Fibroblast of pulmonary artery (primary cell): ENCODE measurements at regions not wholly inside any gene's neighbourhood (a gene's known extent, or its start where the extent isn't known, plus 50 kb on each side); places are given as distances from the start of the nearest gene placed in this dataset.

Experiments
- DNase-seq: peaks from one replicate; pipeline ENCODE4 v3.0.0-alpha.2; 2010; ENCODE audit warnings: low read depth
- H3K4me3 ChIP-seq: replicated peaks from 2 replicates; pipeline ENCODE4 v1.5.1; 2011; ENCODE audit warnings: low read depth, mild to moderate bottlenecking, control low read depth, low read length, moderate library complexity
- CTCF ChIP-seq: IDR thresholded peaks from 2 replicates; pipeline ENCODE4 v1.5.1; 2011; ENCODE audit warnings: mild to moderate bottlenecking, control low read depth, low read length, inconsistent platforms; ENCODE audit errors: missing control alignments

- H3K4me3 ChIP-seq: no peak overlapping the region
- peak; percentile 36 for DNase-seq
- no peak for TF ChIP-seq CTCF
Measured at GRCh38 chr2:176518823-176519222, 249.6 kb downstream of the MTX2 start.

DNA sequence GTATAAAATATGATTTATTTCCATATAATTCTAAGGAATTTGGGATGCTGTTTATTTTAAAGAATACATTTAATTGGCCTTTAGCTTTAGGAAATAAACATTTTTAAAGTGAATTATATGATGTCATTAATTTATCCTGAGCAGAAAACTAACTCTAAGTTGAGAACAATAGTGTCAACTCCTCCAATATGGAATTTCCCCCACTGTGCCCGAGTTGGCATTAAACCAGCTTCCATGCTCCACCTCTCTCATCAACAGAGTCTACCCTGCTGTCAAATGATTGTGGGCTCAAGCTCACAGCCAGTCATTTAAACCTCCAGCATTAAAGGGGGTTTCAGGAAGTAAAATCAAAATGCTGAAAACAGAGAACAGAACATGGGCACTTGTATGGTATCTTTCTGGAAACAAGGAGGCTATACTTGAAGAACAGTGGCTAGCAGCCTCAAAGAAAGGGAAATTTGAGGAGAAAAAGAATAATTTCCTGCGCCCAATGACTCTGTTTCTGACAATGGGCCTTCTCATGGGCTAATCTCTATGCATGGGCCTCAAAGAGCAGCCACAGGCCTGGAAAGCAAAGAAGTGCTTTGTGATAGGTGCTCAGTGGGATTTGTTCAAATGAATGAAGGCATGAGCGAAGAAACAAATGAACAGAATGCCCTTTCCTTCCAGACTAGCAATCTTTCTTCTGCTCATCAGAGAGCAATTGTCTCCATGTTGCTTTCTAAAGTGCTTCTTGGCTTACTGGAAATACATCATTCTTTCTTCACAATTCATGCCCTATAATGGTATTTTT is 252.8 kb downstream of the MTX2 start:
- TF ChIP-seq CTCF: no peak
- no peak for DNase-seq
- no peak overlapping the region for H3K4me3 ChIP-seq

DNA sequence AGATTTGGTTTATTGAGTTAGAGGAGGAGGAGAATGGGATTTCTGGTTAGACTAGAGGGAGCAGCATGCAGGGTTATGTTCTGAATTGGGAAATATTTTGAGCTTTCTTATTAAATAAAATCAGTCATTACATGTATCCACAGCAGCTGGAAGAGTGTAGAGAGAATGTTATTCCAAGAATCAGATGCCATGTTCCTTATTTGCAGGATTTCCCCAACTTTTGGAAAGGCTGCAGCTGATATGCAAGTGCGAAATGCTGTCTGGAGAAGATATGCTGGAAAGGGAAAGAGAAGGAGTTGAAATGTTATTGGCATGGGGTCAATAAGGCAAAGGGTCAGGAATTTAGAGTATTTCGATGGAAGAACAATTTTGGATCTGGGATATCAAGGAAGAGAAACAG is 255.8 kb downstream of the MTX2 start:
- no peak for TF ChIP-seq CTCF
- DNase-seq: no peak
- H3K4me3 ChIP-seq: no peak overlapping the region

GRCh38 chr2:176526995-176527901 is 258.0 kb downstream of the MTX2 start:
- TF ChIP-seq CTCF: no peak
- peak; percentile 47 for DNase-seq

GRCh38 chr2:176531608-176532007 is 262.4 kb downstream of the MTX2 start:
- no peak for DNase-seq

More at GRCh38 chr2:176526995-176527901, 258.0 kb downstream of the MTX2 start:
- H3K4me3 ChIP-seq: no peak overlapping the region

More at GRCh38 chr2:176531608-176532007, 262.4 kb downstream of the MTX2 start:
- no peak overlapping the region for H3K4me3 ChIP-seq
- no peak for TF ChIP-seq CTCF
